Muscle of leg (tissue), 3 donors: ENCODE measurements at regions not wholly inside any gene's neighbourhood (a gene's known extent, or its start where the extent isn't known, plus 50 kb on each side); places are given as distances from the start of the nearest gene placed in this dataset.
A peak's percentile ranks its signal among the peaks of the same experiment; 100 is the strongest.

Experiments
- DNase-seq: peaks from one replicate; pipeline ENCODE4 v3.0.0; 2013
- H3K27ac ChIP-seq: one replicate; pipeline ENCODE4 v1.5.1; 2013; ENCODE audit warnings: mild to moderate bottlenecking, low read length, control low read depth
- H3K27me3 ChIP-seq: one replicate; pipeline ENCODE4 v1.6.1; 2013; ENCODE audit warnings: low read length; ENCODE audit not compliant: control insufficient read depth, insufficient read depth
- H3K36me3 ChIP-seq: one replicate; pipeline ENCODE4 v1.6.1; 2013; ENCODE audit warnings: low read length; ENCODE audit not compliant: control insufficient read depth, insufficient read depth
- H3K4me1 ChIP-seq: one replicate; pipeline ENCODE4 v1.6.1; 2013; ENCODE audit warnings: low read length; ENCODE audit not compliant: control insufficient read depth, insufficient read depth
- H3K4me3 ChIP-seq: one replicate; pipeline ENCODE4 v1.5.1; 2013; ENCODE audit warnings: low read length, control low read depth
- H3K9me3 ChIP-seq: replicated peaks from 2 replicates; pipeline ENCODE4 v1.6.1; 2013; ENCODE audit warnings: low read depth, low read length; ENCODE audit not compliant: control insufficient read depth
- WGBS: methylation state at CpG from one replicate; pipeline ENCODE4 v1.1.5; 2013; ENCODE audit warnings: missing lambda C conversion rate; ENCODE audit not compliant: insufficient coverage; 5-methylcytosine and 5-hydroxymethylcytosine counted together

GRCh38 chr11:98674390-98674789 lies 346.4 kb upstream of the CNTN5 start:
- Histone ChIP-seq H3K4me1 (no peaks in the 10 kb centered on the region), H3K36me3 (no peaks in the 10 kb centered on the region), H3K27me3 (no peaks in the 10 kb centered on the region), H3K4me3 (no peak overlapping the region), H3K9me3 (no peaks in the 10 kb centered on the region), H3K27ac (no peak overlapping the region)
- no CpG with 5 or more reads among the region's 2 CpGs for WGBS
- no peak for DNase-seq

GRCh38 chr11:98679673-98680072 lies 341.1 kb upstream of the CNTN5 start:
- Histone ChIP-seq H3K4me3 (no peak overlapping the region), H3K27me3 (no peaks in the 10 kb centered on the region), H3K9me3 (no peaks in the 10 kb centered on the region), H3K4me1 (no peaks in the 10 kb centered on the region), H3K36me3 (no peaks in the 10 kb centered on the region), H3K27ac (no peak overlapping the region)
- peak; percentile 3 for DNase-seq
- WGBS, result no CpG with 5 or more reads among the region's 1 CpG

DNA sequence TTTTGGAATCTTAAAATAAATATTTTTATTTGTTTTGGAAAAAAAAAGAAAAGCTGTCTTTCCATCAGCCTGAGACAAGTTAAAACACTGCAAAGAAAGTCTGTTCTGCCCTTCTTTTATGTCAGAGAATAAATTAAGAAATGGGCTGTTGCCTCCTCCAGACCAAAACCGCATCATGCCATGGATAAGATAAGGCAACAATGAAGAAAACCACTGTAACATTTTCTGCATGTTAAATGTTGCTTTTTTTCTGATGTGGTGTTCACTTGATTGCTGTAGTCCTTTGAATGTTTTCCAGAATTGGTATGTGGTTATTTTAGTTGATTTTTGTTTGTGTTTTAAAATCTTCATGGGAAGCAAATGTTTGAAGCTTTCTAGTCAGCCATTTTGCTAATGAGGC lies 319.2 kb upstream of the CNTN5 start:
- Histone ChIP-seq H3K9me3 (no peaks in the 10 kb centered on the region), H3K4me3 (no peak overlapping the region), H3K27ac (no peak overlapping the region), H3K27me3 (no peaks in the 10 kb centered on the region), H3K4me1 (no peaks in the 10 kb centered on the region), H3K36me3 (no peaks in the 10 kb centered on the region)
- WGBS, result no CpG with 5 or more reads among the region's 1 CpG
- no peak for DNase-seq

DNA sequence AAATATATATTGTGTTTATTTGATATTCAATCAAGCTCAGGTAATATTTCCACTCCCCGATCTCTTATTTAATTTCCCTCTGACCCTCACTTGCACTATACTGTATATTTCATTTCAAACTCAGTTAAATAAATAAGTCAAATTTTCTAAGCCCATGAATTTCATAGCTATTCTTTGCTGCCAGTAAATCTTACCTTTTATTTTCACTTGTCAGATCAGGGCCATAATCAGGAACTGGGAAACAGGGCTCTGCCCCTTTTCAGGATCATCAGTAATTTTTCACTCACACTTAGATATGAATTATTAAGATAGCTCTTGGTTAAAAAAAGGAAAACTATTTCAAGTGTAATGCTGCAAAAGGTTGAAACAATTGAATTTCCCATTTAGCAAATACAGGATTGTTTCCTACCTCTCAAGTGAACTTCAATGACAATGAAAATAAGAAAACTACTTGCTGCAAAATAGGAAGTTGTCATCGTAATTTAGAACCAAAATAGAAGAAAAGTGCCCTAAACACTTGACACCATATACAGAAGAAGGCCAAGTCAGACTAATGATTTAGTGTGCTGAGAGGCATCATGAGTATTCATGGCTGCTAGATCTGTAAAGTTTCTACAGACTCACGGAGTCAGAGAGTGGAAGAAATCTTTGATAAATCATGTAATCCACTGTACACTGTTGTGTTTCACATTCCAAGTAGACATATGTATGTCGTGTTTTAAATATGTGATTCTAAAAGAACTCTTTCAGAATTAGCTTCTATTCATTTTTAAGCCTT lies 316.8 kb upstream of the CNTN5 start:
- Histone ChIP-seq H3K36me3 (no peaks in the 10 kb centered on the region), H3K27me3 (no peaks in the 10 kb centered on the region), H3K9me3 (no peaks in the 10 kb centered on the region), H3K27ac (no peak overlapping the region), H3K4me1 (no peaks in the 10 kb centered on the region), H3K4me3 (no peak overlapping the region)
- WGBS, result no CpG with 5 or more reads among the region's 4 CpGs
- DNase-seq, result no peak

DNA sequence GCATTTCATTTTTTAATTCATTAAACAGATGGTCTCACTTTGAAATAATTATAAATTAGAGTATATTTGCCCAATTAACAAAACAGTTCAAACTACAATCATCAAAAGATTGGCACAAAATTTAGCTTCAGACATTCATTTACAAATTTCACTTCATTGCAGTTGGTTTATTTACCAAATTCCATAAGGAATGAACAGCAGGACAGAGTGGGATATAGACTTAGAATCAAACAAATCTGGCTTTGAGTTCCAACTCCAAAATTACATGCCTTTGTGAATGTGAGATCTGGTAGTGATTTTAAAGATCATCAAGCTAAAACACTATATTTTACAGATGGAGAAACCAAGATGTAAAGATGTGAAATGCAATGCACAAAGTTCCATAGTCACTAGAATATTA lies 310.7 kb upstream of the CNTN5 start:
- H3K9me3 ChIP-seq, result no peaks in the 10 kb centered on the region
- H3K27ac ChIP-seq, result no peak overlapping the region
- no peak for DNase-seq
- H3K36me3 ChIP-seq, result no peaks in the 10 kb centered on the region
- no peaks in the 10 kb centered on the region for H3K27me3 ChIP-seq
- H3K4me3 ChIP-seq, result no peak overlapping the region
- no peaks in the 10 kb centered on the region for H3K4me1 ChIP-seq

GRCh38 chr11:98710986-98711385 lies 309.8 kb upstream of the CNTN5 start:
- H3K27me3 ChIP-seq, result no peaks in the 10 kb centered on the region
- H3K36me3 ChIP-seq, result no peaks in the 10 kb centered on the region
- no peak overlapping the region for H3K27ac ChIP-seq
- peak; percentile 61 for DNase-seq
- no peaks in the 10 kb centered on the region for H3K9me3 ChIP-seq
- H3K4me3 ChIP-seq, result no peak overlapping the region
- H3K4me1 ChIP-seq, result no peaks in the 10 kb centered on the region
- no CpG with 5 or more reads among the region's 5 CpGs for WGBS

DNA sequence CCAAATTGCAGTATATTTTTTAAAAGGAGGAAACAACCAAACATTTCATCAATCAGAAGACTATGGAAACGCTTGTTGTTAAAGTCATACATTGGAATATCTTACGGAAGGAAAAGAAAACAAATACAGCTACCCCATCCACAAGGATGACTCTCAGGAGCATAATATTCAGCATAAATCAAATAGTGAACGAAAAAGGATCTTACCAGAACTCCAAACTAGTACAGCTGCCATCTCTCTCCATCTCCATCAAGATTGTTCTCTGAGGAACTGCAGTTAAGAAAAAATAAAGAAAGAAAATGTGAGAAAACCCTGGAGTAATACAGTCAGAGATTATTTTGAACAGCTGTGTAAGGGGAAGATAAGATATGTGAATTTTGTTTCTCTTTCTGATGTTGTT lies 299.8 kb upstream of the CNTN5 start:
- DNase-seq, result peak; percentile 64
- Histone ChIP-seq H3K36me3 (no peaks in the 10 kb centered on the region), H3K4me3 (no peak overlapping the region), H3K27me3 (no peaks in the 10 kb centered on the region), H3K27ac (no peak overlapping the region), H3K4me1 (no peaks in the 10 kb centered on the region), H3K9me3 (no peaks in the 10 kb centered on the region)
- no CpG with 5 or more reads among the region's 3 CpGs for WGBS

DNA sequence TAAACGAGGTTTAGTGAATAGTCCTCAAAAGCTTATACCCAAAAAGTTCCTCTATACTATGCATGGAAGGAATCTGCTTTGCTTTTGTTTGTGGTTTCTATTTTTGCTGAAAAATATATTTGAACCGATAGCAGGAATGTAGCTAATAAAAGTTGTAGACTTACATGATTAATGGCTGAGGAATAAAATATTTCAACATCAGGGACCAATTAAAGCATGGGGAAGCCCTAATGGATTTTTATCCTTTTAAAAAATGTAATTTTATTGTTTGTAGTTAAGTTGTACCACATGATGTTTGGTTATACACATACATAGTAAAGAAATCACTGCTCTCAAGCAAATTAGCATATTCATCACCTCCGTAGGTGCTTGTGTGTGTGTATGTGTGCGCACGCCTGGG lies 295.3 kb upstream of the CNTN5 start:
- H3K4me1 ChIP-seq, result no peaks in the 10 kb centered on the region
- H3K9me3 ChIP-seq, result no peaks in the 10 kb centered on the region
- no CpG with 5 or more reads among the region's 5 CpGs for WGBS
- no peak overlapping the region for H3K4me3 ChIP-seq
- H3K27ac ChIP-seq, result no peak overlapping the region
- no peaks in the 10 kb centered on the region for H3K36me3 ChIP-seq
- no peaks in the 10 kb centered on the region for H3K27me3 ChIP-seq
- peak; percentile 43 for DNase-seq

DNA sequence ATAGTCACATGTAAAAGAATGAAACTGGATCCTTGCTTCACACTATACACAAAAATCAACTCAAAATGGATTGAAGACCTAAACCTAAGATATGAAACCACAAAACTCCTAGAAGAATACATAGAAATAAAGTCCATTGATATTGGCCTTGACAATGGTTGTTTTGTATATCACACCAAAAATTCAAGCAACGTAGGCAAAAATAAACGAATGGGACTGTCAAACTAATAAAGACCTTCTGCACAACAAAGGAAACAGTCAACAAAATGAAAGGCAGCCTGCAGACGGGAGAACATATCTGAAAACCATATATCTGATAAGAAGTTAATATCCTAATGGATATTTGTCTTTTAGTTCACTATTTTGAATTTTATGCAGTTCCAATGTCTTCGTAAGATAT lies 292.3 kb upstream of the CNTN5 start:
- Histone ChIP-seq H3K4me1 (no peaks in the 10 kb centered on the region), H3K4me3 (no peak overlapping the region), H3K27me3 (no peaks in the 10 kb centered on the region), H3K27ac (no peak overlapping the region), H3K9me3 (no peaks in the 10 kb centered on the region), H3K36me3 (no peaks in the 10 kb centered on the region)
- no CpG with 5 or more reads among the region's 4 CpGs for WGBS
- no peak for DNase-seq

DNA sequence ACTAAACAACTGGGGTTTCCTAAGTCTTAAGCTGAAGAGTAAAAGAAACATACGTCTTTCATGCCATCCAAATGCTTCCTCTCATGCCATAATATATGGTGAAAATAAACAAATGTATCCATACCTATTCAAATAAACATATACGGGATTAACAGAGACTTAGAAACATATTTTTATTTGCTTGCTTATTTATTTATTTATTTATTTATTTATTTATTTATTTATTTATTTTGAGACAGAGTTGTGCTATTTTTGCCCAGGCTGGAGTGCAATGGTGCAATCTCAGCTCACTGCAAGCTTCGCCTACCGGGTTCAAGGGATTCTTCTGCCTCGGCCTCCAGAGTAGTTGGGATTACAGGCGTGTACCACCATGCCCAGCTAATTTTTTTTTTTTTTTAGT lies 291.6 kb upstream of the CNTN5 start:
- no peaks in the 10 kb centered on the region for H3K9me3 ChIP-seq
- DNase-seq, result no peak
- WGBS, result 94% methylated on average over 3 of the region's 6 CpGs
- H3K4me1 ChIP-seq, result no peaks in the 10 kb centered on the region
- H3K27me3 ChIP-seq, result no peaks in the 10 kb centered on the region
- H3K27ac ChIP-seq, result no peak overlapping the region
- H3K36me3 ChIP-seq, result no peaks in the 10 kb centered on the region
- no peak overlapping the region for H3K4me3 ChIP-seq

DNA sequence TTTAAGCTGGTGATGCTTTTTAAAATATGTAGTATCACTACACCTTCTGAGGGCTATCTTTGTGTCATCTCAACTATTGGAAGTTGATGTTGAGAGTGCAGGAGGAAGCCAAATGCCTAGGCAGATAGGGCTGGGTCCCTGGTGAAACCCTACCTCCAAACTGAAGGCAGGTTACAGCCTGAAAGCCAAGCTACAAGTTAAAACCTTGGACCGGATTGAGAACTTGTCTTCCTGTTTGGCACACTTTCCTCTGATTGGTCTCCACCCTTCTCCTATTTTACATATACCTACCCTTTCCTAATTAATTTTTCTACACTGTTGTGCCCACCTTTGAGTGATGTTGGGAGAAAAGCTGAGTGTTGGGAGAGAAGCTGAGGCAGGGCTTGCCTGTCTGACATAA lies 287.8 kb upstream of the CNTN5 start:
- no peak for DNase-seq
- WGBS, result no CpG with 5 or more reads among the region's 1 CpG
- Histone ChIP-seq H3K4me1 (no peaks in the 10 kb centered on the region), H3K4me3 (no peak overlapping the region), H3K36me3 (no peaks in the 10 kb centered on the region), H3K27ac (no peak overlapping the region), H3K9me3 (no peaks in the 10 kb centered on the region), H3K27me3 (no peaks in the 10 kb centered on the region)
